NCI-H446 (cell line): ENCODE measurements at regions not wholly inside any gene's neighbourhood (a gene's known extent, or its start where the extent isn't known, plus 50 kb on each side); places are given as distances from the start of the nearest gene placed in this dataset.

Experiments
- DNase-seq, 2 experiments: peaks; one replicate each; lab custom pipeline; 2025; lab: John Stamatoyannopoulos, UW

DNA sequence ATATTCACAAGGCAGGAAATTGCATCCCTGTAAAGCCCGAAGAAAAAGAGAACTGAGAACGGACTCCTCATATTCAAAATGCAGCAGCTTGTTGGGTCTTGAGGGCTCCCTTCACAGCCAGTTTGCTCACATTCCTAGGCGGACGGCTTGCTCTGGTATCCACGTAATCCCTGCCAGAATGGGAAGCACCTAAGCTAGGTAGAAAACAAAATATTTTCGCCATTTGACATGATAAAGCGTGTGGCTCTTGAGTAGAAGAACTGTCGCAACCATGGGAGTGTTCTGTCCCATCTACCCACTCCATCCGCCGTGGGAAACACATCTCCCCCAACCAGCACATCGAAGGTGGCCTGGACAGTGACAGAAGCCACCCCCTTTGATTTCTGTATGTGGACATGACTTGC, 183.1 kb downstream of the GAS1 start:
- no peak for DNase-seq

DNA sequence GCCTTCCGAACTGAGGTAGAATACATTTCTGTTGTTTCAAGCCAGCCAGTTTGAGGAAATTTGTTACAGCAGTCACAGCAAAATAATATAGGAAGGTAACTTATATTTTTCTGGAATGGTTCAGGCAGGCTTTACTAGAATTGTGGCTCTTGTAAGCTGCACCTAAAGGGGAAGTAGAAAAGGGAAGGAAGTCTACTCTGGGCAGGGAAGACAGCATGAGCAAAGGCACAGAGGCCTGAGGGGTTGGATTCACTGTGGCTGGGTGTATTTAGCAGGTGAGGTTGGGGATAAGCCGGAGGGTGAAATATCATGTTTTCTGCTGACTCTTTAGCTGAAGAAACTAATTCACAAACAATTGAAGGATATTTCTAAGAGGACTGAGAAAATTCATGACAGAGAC, 183.5 kb downstream of the GAS1 start:
- no peak for DNase-seq

DNA sequence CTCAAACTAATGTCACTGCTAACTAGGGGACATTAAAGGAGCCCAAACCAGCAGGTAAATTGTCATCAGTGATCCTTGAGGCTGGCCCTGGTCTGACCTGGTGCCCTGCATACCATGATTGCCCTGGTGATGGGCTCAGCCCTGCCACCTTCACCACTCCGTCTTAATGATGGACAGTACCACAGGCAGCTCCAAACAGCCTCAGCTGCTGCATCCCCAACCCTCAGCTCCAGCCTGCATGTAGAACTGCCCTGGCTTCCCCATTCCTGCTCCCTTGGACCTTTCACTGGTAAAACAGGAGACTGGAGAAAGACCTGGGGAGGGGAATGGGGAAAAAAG, 190.0 kb downstream of the GAS1 start:
- DNase-seq = no peak

DNA sequence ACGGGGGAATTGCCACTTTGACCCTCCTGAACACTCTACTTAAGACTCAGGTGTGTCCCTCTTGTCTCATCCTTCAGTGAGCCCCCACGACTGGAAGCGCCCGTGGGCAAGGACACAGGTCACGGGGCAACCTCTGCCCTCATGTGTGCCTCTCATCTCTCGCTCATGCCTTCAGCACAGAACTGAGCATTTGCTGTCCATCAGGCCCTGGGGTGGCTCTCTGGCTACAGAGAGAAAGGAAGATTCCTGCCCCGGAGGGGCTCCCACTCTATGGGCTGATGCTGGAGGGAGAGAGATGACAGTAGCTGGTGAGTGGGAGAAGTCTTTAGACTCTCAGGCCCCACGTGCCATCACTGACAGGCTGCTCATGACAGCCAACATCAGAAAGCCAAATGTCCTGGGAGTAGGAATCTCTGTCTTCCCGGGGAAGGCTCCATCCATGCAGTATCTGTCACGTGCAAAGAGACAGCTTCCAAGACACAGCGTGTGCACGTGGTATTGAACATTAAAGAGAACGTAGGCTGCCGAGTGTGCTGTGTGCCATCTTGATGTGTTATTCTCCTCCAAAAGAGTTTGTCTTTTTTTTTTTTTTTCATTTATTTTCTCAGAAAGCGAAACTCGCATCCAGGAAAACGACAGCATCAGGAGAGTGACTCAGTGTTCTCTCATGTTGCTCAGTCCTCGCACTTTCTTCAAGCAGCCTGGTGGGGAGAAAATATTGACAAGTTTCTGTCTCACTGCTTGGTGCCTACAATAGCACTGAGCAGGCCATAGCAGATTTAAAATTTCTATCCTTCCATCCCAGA, 190.5 kb downstream of the GAS1 start:
- no peak for DNase-seq

DNA sequence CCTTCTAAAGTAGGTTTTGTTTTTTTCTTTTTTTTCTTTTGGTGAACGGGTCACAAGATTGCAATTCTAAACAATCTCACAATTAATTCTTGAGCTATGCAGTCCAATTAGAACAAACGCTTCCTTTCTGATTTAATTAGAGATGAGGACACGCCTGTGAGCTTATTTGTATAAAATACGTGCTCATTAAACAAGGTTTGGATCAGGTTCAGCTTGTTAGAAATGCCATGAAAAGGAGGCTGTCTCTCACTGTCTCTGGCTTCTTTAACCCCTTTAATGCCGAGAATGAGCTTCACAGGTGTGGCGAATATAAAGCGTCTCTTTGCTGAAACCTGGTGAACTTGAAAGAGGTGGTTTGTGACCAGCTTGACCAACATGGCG, 191.8 kb downstream of the GAS1 start:
- no peak for DNase-seq

- no peak for DNase-seq
Measured at GRCh38 chr9:86754581-86755560, 192.4 kb downstream of the GAS1 start.

DNA sequence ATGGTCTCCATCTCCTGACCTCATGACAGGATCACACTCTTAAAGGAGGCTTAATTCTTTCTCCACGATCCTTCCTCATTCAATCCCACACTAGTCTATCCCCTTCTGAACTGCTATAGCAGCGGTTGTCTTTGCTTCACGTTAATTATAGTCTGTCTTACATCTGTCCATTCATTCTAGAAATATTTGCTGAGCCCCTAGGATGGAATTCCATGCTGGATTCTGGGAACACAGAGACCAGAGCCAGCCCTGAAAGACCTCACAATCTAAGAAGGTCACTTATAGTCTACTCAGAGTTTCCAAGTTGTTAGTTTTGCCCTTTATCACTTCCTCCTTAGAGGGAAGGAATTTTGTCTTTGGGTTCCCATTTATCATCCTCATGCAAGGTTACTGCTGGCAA, 193.5 kb downstream of the GAS1 start:
- DNase-seq = no peak

- DNase-seq = no peak
Measured at GRCh38 chr9:86752733-86753132, 194.6 kb downstream of the GAS1 start.

- no peak for DNase-seq
Measured at GRCh38 chr9:86751956-86752355, 195.3 kb downstream of the GAS1 start.

DNA sequence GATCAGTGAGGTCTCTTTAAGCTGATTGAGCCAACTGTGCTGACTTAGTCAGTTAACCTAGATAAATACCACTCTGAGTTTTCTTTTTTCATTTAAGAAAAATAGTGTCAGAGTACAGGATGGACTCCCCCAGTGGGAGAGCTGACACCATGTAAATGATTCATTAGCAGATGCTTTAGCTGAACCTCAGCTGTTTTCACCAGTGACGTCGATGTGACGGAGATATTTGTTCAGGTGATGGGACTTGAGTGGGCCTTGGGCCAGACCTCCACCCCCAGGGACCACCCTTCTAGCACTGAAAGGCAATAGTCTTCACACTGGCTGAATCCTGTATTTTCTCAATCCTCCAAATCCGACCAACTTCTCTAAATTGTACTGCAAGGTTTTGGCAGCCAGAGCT, 196.1 kb downstream of the GAS1 start:
- no peak for DNase-seq

- no peak for DNase-seq
Measured at GRCh38 chr9:86749894-86750255, 197.4 kb downstream of the GAS1 start.

- no peak for DNase-seq
Measured at GRCh38 chr9:86749161-86749893, 198.0 kb downstream of the GAS1 start.

DNA sequence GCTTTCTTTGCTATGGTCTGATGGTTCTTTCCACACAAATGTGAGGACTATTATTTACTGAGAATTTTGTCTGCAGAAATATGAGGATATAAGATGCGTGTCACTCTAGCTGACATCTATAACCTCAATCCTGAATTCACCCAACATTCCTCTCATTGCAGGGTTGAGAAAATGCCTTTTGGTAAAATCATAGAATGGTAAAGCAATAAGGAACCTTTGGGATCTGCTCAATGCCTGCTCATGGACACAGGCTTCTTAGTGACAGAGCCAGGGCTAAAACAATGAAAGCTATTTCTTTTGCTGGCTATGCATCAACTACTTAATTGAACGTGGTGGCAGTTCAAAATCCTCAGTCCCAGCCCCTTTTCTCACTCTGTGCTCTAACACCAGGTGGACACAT, 199.6 kb downstream of the GAS1 start:
- DNase-seq = no peak

DNA sequence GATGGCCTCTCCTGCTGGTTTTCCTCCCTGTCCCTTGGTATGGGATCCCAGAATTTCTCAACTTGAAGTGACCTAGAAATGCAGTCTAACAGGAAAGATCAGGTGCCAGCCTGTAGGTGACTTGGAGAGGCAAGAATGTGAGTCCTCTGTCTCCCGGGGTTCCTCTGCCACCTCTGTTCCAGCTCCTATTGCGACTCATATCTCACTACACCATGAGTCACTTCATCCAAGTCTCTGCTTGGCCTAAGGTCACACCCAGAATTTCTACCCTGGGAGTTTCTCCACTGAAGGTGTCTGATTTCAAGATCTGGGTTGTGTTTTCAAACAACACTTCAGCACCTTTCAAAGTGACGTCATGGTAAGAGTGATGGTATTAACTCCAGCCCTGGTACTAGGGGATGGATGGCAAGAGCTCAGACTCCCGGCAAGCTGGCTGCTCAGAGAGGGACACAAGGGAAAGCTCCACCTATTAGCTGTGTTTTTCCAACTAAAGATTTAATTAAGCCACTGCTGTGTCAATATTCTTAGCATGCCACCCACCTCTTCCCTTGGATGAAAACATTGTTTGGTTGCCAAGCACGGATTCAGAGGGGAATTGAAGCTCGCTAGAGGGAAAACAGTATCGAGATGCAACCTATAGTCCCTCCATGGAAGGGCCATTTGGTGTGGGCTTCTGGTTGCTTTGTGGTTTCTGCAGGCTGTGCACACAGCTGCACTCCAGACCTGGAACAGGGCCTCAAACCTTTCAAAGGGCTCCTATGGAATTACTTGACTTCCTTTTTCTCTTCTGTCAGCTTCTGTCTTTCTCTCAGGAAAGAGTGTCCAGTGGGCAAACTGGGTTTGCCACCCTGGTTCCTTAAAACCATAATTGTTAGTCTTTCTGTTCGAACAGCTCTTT, 205.7 kb downstream of the GAS1 start:
- peak in 1 of 2 experiments; percentile 4 for DNase-seq

DNA sequence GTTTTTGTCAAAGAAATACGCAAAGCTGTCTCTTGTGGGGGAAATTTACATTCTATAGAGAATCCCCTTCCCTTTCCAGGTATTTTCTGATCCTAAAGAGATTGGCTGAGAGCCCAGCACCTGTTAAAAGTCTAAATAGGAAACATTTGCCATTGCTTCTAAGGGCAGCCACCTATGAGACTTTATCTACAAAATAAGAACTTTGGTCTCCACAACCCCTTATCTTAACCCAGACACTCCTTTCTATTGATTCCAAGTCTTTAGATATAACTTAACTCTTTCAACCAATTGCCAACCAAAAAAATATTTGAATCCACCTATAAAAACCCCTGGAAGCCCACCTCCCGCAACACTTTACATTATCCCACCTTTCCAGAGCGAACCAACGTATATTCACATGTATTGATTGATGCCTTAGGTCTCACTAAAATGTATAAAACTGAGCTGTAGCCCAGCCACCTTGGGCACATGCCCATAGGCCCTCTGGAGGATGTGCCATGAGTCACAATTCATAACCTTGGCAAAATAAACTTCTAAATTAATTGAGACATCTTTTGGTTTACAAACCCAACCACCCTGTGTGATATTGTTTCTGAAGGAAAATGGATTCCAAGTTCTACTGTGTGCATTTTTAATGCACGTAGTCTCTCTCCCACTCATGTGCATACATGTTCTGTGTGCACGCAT, 211.4 kb downstream of the GAS1 start:
- DNase-seq = no peak

- DNase-seq = no peak
Measured at GRCh38 chr9:86734771-86735170, 212.5 kb downstream of the GAS1 start.

GRCh38 chr9:86733929-86734328, 213.4 kb downstream of the GAS1 start:
- no peak for DNase-seq

GRCh38 chr9:86732514-86733171, 214.7 kb downstream of the GAS1 start:
- peak; percentile 63 to 69 for DNase-seq

- no peak for DNase-seq
Measured at GRCh38 chr9:86731511-86732063, 215.7 kb downstream of the GAS1 start.
